ENCODE measurements at regions not wholly inside any gene's neighbourhood (a gene's known extent, or its start where the extent isn't known, plus 50 kb on each side); places are given as distances from the start of the nearest gene placed in this dataset.

DNA sequence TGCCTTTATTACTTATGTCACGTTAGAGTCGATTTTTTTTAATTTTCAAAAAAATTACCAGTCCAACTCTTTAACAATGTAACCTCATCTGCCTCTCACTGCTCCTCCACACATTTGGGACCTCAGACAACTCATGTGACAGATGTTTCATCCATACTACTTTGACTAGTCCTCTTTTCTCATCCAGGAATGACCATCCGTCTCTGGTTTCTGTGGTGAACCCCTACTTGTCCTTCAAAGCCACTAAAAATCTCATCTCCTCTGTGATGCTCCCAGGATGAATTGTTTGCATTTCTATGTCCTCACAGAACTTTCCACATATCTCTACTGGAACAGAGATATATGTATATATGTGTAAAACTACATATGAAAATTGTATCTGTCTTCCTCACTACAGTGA lies 149.8 kb upstream of the ZNF462 start:
- no peak for DNase-seq (ENCODE audit: low read depth)

DNA sequence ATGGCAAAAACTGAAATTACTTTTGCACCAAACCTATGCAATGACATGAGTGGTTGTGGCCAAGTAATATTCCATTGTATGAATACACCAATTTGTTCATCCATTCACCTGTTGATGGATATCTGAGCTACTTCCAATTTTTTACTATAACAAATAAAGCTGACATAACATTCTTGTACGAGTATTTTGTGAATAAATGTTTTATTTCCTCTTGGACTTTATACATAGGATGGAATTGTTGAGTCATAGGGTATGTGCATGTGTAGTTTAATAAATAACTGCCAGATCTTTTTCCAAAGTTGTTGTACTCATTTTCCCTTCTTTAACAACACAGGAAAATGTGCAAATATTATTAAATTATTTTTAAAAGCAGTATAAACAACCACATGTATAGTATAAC lies 146.1 kb upstream of the ZNF462 start:
- DNase-seq (ENCODE audit: low read depth): no peak

- DNase-seq (ENCODE audit: low read depth): peak; percentile 70
These were observed 145.3 kb upstream of the ZNF462 start for GRCh38 chr9:106717686-106718085.

GRCh38 chr9:106718936-106719335 lies 144.0 kb upstream of the ZNF462 start:
- DNase-seq (ENCODE audit: low read depth): peak; percentile 28

GRCh38 chr9:106722051-106722753 lies 140.8 kb upstream of the ZNF462 start:
- no peak for DNase-seq (ENCODE audit: low read depth)

DNA sequence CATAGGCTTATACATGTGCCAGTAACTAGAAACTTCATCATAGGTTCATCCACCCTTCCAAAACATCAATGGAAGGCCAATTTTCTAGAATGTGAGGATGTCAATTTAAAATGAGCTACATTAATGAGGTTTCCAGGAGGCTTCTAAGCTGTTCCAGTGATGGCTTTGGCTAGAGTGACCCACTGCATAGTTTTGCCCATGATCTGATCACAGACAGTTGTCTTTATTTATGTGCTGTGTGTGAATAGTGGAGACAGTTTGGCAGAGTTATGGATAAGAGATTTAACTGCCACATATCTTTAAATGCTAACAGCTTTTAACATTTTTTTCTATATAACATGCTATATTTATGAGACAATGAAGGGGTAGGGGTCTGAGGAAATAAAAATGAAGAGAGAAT lies 139.0 kb upstream of the ZNF462 start:
- no peak for DNase-seq (ENCODE audit: low read depth)

- no peak for DNase-seq (ENCODE audit: low read depth)
These were observed 138.4 kb upstream of the ZNF462 start for GRCh38 chr9:106724566-106724965.

- DNase-seq (ENCODE audit: low read depth): no peak
These were observed 136.7 kb upstream of the ZNF462 start for GRCh38 chr9:106726070-106726815.

GRCh38 chr9:106727969-106728368 lies 135.0 kb upstream of the ZNF462 start:
- no peak for DNase-seq (ENCODE audit: low read depth)

GRCh38 chr9:106728860-106729259 lies 134.1 kb upstream of the ZNF462 start:
- no peak for DNase-seq (ENCODE audit: low read depth)

DNA sequence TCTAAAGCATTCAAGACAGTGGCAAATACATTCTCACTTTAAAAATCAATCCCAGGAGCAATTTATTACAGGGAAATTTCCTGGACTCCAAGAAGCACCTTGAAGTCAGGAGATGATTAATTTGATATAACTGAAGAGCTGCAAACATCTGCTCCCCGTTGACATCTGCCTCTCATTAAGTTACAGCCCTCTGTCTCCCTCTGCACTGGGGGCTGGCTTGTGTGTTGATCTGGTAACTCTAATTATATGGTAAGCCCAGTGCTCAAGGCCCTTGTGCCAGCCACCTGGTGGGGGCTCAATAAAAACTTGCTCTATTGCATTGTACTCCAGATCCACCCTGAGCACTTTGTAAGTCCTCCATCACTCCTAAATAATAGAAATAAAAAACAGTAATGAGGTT lies 131.1 kb upstream of the ZNF462 start:
- DNase-seq (ENCODE audit: low read depth): no peak

- no peak for DNase-seq (ENCODE audit: low read depth)
These were observed 129.1 kb upstream of the ZNF462 start for GRCh38 chr9:106733828-106734380.

GRCh38 chr9:106737516-106737915 lies 125.5 kb upstream of the ZNF462 start:
- DNase-seq (ENCODE audit: low read depth): no peak

DNA sequence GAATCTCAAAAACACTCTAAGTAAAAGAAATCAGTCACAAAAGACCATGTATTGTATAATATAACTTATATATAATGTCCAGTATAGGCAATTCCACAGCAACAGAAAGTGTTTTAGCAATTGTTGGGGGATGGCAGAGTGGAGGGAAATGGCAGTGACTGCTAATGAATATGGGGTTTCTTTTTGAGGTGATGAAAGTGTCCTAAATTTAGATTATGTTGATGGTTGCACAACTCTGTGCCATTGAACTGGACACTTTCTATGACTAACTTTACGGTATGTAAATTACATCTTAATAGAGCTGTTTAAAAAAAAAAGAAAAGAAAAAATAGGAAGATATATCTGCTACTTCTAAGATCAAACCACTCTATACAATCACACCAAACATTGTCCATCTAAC lies 124.9 kb upstream of the ZNF462 start:
- DNase-seq (ENCODE audit: low read depth): no peak

- no peak for DNase-seq (ENCODE audit: low read depth)
These were observed 117.5 kb upstream of the ZNF462 start for GRCh38 chr9:106745457-106745856.

GRCh38 chr9:106745876-106746275 lies 117.1 kb upstream of the ZNF462 start:
- no peak for DNase-seq (ENCODE audit: low read depth)

DNA sequence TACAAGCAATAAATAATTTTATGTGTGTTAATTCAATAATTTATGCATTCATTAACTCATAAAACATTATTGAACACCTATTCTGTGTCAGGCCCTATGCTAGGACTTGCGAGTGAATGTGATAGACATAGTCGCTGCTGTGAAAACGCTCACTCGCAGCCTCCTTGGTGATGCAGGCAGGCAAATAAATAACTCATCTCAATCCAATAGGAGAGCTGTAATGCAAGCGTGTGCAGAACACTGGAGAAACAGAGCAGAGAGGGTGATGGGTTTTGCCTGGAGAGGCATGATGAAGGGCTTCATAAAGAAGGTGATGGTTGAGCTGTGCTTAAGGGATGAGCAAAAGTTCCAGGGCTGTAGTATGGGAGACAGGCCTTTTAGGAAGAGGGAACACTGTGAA lies 111.3 kb upstream of the ZNF462 start:
- DNase-seq (ENCODE audit: low read depth): no peak

DNA sequence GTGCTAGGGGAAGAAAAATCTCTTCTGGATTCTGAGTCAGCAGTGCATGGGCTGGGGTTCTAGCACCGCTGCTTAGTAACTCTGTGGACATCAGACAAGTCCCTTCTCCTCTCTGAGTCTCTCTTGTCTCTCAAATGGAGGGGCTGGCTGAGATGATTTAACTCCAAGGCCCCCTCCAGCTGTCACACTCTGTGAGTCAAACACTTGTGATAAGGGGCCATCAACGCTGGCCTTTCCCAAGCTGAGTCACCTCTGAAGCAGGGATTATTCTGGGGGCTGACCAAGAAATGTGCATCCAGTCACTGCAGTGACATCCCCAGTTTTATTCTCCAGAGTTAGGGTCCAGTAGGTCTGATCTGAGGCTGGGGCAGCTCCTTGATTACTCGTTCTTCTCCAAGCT lies 110.4 kb upstream of the ZNF462 start:
- no peak for DNase-seq (ENCODE audit: low read depth)

GRCh38 chr9:106753155-106753671 lies 109.8 kb upstream of the ZNF462 start:
- no peak for DNase-seq (ENCODE audit: low read depth)

DNA sequence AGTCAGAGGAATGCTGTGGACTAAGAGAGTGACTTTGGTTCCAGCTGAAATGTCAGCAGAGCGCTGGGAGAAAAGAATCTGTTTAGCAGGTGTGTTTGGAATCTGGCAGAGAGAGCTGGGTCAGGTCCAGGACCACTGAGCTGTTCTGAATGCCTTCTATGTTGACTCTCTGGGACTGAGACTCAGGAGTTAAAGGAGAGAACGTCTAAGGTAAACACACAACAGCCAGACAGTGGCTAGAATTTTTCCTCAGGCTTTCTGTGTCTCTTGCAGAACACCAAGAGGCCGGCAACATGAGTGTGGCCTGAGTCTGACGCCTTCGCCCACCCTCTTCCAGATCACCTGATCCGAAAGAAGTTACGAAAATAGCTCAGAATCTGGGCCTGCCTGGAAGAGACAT lies 107.2 kb upstream of the ZNF462 start:
- DNase-seq (ENCODE audit: low read depth): no peak

DNA sequence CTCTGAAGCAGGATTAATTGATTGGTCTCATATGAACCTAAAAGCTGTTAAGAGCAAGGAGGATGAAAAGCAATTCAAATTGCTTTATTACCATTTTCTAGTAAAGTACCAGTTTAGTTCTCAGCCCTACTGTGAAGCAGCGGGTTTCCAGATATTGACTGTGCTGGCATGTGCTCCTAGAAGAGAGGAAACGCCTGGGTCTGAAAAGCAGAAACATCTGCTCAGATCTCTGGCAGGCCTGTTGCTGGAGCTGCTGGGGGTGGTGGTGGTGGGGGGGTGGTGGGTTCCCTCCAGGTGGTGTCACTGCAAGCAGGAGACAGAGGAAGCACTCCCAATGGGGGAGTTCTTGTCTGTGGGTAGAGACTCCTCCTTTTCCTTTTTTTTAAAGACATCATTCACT lies 105.5 kb upstream of the ZNF462 start:
- no peak for DNase-seq (ENCODE audit: low read depth)

GRCh38 chr9:106758911-106759310 lies 104.1 kb upstream of the ZNF462 start:
- no peak for DNase-seq (ENCODE audit: low read depth)

DNA sequence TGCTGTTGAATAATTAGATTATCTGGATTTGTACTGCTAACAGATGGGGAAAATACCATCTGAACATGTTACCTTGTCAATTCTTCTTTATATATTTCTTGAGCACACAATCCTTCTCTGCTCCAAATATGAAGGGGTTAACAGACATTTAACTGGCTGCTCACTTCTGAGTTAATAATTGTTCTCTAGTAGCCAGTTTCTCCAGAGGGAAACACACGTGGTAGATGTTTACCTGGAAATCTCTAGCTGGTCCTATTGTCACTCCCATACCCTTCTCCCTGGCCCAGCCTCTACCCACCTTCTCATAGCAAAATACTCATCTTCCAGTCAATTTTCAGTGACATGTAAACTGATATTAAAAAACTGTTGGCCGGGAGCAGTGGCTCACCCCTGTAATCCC lies 101.5 kb upstream of the ZNF462 start:
- DNase-seq (ENCODE audit: low read depth): no peak
